Neural progenitor cell (in vitro differentiated cells): ENCODE measurements at regions not wholly inside any gene's neighbourhood (a gene's known extent, or its start where the extent isn't known, plus 50 kb on each side); places are given as distances from the start of the nearest gene placed in this dataset.

ENCODE experiments used
- CTCF ChIP-seq: fragments of 200-600 bp; sonication (generic); IDR thresholded peaks from 2 replicates; pipeline ENCODE4 v1.5.1; 2017; ENCODE audit warnings: antibody characterized with exemption, mild to moderate bottlenecking
- EZH2 ChIP-seq: fragments of 200-600 bp; sonication (generic); IDR thresholded peaks from 2 replicates; pipeline ENCODE4 v1.6.1; 2017; ENCODE audit warnings: antibody characterized with exemption, mild to moderate bottlenecking, moderate library complexity

- TF ChIP-seq CTCF (no peak), EZH2 (no peak)
These were observed 330.9 kb downstream of the XPNPEP1 start for GRCh38 chr10:109592391-109592790.
